COLO829 (cell line): ENCODE measurements at regions not wholly inside any gene's neighbourhood (a gene's known extent, or its start where the extent isn't known, plus 50 kb on each side); places are given as distances from the start of the nearest gene placed in this dataset.

Experiments
- DNase-seq: peaks from one replicate; pipeline ENCODE4 v3.0.0; 2012; ENCODE audit warnings: low spot score

DNA sequence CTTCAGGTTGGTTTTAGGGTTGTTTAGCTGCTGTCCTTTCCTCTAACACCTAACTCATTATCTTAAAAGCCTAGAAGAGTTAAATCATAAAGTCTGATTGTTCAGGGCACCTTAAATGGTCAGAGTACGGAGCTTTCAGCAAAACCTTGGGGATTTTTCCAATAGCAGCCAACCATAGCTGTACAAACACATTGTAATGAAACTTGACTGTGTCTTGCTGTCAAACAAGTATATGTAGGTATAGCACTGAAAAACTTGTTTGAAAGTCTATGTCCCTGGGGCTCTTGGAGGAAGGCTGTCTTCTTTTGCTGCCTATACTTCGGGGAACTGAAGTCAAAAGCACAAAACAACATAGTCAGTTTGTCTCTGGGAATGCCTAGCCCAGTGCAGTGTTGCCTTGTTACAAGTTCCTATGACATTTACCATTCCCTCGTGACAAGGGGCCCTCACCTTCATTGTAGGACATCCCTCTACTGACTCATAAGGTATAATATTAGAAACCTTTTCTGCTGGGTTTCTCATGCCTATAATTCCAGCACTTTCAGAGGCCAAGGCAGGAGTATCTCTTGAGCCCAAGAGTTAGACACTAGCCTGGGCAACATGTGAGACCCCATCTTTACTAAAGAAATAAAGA, 474.5 kb upstream of the NBEA start:
- no peak for DNase-seq

DNA sequence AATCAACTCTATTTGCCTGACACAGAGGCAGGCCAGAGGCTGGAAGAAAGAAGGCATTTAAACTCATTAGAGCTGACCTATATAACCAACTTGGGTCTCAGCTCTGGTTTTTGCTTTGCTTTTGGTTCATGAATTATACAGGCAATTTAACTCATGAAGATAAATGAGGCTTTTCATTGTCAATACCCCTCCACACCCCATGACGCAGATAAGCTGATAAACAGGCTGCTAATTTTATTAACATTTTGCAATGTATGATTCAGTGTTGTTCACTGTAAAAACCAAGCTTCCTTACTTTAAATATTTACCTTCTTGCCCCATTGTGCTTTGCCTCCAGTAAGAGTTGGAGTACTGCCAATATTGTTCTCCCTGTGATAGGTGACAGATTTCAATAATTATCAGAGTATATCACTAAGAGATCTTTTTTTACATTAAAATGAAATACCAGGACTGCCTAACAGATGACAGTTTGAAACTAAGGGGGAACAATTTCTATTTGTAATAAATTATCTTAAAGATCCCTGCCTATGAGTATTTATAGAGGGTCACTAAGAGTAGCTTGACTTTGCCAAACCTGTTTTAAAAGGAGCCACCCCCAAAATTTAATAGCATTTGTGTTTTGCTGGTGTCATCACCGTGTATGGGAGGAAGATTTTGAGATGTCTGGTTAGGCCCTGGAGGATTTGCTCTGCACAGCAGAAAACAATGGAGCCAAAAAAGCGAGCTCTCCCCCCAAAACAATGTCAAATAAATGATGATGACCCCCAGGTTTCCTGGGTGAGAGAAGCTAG, 472.7 kb upstream of the NBEA start:
- DNase-seq: peak; percentile 68

- DNase-seq: no peak
Observed at GRCh38 chr13:34474187-34474868, 467.7 kb upstream of the NBEA start.

- no peak for DNase-seq
Observed at GRCh38 chr13:34478376-34478775, 463.7 kb upstream of the NBEA start.

- DNase-seq: no peak
Observed at GRCh38 chr13:34502011-34502410, 440.1 kb upstream of the NBEA start.

- no peak for DNase-seq
Observed at GRCh38 chr13:34502621-34503020, 439.4 kb upstream of the NBEA start.

DNA sequence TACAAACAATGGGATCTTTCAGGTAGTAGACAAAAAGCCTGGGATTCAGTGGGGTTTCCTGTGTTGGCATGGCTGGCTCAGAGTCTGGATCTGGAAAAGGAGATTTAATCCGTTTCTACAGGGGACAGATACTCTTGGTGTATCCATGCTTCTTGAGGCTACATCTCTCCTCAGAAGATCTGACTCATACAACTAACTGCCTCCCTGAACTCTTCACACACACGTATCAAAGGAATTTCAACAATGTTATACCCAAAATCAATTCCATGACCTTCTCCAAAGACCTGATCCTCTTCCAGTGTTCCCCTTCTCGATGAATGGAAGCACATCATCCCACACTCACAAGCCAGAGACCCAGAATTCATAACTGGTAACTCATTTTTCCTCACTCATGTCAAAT, 435.3 kb upstream of the NBEA start:
- no peak for DNase-seq

DNA sequence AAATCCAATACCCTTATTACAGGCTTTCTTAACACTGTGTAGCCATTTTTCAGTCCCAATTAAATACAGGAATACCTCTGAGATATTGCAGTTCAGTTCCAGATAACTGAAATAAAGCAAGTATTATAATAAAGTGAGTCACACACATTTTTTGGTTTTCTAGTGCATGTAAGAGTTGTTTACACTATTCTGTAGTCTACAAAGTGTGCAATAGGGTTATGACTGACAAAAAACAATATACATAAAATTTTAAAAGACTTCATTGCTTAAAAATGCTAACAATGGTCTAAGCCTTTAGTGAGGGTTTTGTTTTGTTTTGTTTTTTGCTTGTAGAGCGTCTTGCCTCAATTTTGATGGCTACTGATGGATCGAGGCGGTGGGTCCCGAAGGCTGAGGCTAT, 434.4 kb upstream of the NBEA start:
- no peak for DNase-seq

DNA sequence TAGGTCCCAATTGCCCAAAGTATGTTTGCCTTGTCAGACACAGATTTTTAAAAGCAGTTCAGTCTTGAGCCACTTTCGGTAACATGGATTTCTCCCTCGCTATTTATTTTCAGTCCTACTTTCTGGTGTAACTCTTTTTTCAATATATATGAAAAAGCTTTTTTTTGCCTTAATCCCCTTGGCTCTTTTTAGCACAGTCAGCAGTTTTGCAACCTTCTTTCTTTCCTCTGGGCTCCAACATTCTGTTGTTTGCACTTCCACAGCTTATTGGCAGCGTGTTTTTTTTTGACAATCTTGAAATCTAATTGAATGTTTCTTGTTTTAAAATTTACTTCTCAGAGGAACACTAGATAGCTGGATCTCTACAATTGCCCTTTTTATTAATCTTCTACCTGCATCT, 429.3 kb upstream of the NBEA start:
- DNase-seq: no peak

DNA sequence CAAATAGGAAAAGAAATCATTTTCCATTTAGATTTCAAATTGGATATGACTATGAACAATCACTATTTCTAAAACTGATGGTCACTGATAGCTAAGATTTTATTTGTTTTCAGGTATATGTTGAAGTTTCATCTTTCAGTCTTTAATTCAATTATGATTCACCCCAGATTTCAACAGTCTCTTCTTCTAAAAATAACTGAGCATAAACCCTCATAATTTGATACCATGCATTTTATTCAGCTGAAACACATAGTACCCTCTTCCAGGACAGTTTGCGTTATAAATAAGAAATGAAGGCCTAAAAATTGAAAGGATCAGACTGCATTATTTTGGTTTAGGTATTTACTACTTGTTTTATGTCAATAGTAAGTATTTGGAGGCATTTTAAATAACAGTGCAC, 428.5 kb upstream of the NBEA start:
- no peak for DNase-seq

- DNase-seq: no peak
Observed at GRCh38 chr13:34515201-34515600, 426.9 kb upstream of the NBEA start.

DNA sequence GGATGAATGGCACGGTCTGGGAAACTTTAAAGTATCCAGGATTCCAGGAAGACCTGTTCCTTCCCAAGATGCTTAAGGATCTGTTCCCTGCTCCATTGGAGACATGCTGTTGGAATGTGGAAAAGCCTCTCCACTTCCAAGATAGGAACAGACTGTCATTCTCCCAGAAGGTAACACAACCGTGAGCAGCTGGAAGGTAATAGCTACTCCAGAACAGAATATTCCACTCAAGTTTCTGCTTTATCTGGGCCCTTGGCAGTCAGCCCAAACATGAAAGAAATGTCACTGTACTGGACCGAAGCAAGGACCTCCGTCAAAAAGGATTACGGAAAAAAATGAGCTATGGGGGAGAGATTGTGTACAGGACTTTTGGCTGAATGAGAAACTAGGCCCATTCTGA, 420.9 kb upstream of the NBEA start:
- no peak for DNase-seq

DNA sequence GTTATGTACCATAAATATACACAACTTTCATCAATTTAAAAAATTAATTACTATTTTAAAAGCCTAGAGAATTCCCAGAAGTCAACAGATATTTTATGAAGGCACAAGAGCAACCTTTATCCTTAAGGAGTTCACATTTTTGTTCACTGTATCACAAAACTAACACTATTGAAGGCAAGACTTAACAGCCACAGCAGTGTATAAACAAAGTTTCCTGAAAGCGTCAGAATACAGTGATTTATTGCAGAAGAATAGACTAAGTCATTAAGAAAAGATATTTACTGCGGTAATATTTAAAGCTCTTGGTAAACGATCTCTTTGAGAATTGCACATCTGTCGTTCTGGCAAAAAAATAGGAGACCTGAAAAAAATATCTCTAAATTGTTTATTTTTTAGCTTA, 419.3 kb upstream of the NBEA start:
- DNase-seq: no peak

- DNase-seq: no peak
Observed at GRCh38 chr13:34523406-34523805, 418.7 kb upstream of the NBEA start.

DNA sequence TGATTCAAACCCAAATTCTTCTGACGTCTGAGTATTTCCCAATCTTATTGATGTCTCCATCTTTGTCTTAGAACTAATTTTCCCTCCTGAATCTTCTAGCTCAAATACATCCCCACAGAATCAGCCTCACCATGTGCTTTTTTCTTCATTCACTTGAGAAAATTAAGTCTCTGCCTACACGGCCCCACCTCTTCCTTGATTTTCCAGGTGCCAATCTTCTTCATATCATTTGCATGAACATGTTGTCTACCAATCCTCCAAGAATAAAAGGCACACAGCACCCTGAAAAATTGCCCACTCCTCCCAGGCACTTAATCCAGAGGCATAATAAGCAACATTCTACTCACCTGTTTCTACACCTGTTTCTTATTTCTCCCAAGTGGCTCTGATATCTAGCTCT, 408.1 kb upstream of the NBEA start:
- DNase-seq: no peak

DNA sequence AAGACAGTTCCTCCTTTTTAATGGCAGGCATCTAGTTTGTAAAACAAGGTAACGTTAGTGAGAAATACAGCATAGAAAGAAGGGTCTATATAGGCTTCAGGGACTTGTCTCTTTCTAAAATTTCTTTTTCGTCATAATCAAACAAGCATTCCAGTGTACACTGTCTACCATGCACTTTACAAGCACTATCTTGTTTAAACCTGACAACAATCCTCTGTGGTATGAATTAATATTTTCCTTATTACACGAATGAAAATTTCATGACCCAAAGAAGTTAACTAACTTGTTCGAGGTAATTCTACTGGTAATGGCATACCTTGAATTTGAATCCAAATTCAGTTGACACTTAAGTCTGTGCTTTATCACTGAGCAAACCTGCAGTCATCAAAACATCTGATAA, 399.7 kb upstream of the NBEA start:
- no peak for DNase-seq

DNA sequence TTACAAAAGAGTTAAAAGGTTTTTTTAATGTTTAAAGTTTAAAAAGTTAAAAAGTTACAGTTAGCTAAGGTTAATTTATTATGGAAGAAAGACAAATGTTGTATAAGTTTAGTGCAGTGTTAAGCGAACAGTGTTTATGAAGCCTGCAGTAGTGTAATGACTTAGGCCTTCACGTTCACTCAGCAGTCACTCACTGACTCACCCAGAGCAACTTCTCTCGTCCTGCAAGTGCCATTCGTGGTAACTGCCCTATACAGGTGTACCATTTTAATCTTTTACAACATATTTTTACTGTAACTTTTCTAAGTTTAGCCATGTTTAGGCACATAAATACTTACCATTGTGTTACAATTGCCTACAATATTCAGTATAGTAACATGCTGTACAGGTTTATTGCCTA, 398.2 kb upstream of the NBEA start:
- DNase-seq: no peak

DNA sequence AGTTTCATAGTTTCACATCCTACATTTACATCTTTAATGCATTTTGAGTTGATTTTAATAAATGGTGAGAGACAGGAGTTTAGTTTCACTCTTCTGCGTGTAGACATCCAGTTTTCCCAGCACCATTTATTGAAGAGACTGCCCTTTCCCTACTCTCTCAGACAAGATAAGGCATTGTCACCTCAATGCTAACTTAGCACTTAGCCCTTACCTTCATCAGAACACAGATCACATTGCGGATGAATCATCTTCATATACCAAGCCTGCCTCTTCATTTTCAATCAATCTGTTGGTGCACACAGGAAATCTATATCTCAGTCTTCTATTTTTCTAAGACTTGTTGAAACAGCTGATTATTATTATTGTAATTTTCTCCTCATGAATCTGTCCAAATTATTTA, 396.6 kb upstream of the NBEA start:
- no peak for DNase-seq

DNA sequence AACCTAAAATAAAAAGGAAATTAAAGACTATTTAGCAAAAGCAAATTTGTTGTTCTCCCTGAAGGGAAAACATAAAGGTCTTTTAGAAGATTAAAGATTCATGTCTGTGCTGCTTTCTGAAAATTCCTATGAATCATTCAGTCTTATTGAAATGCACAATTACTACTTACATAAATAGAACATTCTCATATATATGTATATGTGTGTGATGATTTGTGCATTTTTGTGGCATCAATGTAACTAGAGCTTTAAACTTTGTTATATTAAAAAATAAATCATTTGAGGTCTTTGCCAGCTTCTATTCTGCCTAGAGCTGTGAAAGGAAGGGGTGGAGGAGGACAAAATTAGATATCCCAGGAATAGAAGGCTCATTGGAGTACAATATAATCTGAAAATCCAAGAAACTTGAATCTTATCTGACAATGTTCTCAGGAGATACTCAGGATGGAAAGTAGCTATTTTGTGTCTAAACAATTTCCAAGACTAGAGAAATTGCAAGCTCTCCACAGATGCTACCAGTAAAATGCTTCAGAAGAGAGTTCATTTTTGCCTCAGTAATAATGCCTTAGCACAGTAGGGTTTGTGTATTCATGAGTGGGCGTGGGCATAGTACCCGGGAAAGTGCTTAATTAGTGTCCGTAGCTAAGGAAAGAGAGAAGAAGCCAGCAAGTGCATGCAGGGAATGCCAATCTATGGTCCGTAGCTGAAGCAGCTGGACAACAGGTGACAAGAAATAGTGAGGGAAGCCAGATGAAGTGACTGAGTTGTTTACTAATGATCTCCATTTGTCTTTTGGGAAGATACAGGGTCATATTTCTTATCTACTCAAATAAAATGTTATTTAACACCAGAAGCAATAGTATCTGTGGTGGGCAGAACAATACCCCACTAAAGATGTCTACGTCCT, 395.5 kb upstream of the NBEA start:
- DNase-seq: no peak

DNA sequence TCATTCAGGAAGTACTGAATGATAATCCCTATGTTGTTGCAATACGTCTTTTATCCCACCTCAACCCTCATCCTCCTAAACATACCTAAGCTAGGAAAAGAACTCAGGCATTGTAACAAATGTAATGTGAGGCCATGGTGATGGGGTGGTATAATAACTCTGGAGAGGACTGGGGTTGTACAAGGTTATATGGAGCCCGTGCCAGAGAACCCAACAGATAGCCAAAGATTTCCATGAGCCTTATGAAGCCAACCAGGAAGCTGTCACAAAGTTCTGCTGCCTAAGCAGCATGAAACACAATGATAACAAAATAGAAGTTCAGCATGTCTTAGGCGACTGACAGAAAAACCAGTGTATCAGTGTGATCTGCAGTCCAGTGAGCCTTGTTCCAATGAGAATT, 394.1 kb upstream of the NBEA start:
- no peak for DNase-seq

GRCh38 chr13:34553376-34553775, 388.7 kb upstream of the NBEA start:
- DNase-seq: no peak

GRCh38 chr13:34555988-34556387, 386.1 kb upstream of the NBEA start:
- DNase-seq: peak; percentile 85
